ENCODE measurements at regions not wholly inside any gene's neighbourhood (a gene's known extent, or its start where the extent isn't known, plus 50 kb on each side); places are given as distances from the start of the nearest gene placed in this dataset.

DNA sequence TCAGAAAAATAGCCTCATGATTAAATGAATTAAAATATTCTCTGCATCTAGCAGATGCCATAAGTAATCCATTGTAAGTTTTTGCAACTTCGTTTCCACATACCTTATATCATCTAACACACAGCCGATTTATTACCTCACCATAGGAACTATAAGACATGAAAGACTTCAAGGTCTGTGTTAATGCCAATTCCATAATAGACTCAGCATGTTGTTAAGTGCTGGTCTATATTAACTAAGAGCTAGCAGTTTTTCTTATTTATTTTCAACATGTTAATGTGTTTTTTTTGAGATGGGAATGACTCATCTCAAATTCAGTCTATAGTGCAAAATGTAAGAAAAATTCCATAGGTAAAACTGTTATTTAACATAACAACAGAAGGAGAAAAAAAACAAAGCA is 243.9 kb upstream of the GULP1 start:
- DNase-seq (ENCODE audit: low read depth, low spot score), result no peak

DNA sequence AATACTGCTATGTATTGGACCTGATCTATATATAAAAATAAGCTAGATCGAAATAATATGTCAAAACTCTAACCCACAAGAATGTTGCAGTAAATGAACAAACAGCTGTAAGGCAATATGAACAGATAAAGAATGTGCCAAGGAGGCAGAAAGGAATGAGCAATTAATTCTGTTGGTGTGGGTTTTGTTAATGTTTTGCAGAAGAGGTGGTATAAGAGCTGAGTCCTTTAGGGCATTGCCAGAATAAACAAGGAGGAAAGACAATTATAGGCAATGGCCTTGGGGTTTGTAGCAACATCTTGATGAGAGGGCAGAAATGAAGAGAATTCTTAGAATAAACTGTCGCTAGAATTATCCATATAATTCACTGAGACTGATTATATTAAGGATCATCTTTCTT is 240.9 kb upstream of the GULP1 start:
- DNase-seq (ENCODE audit: low read depth, low spot score), result no peak

- no peak for DNase-seq (ENCODE audit: low read depth, low spot score)
These were observed 240.0 kb upstream of the GULP1 start for GRCh38 chr2:188051706-188052105.

GRCh38 chr2:188065386-188065785 is 226.3 kb upstream of the GULP1 start:
- no peak for DNase-seq (ENCODE audit: low read depth, low spot score)

DNA sequence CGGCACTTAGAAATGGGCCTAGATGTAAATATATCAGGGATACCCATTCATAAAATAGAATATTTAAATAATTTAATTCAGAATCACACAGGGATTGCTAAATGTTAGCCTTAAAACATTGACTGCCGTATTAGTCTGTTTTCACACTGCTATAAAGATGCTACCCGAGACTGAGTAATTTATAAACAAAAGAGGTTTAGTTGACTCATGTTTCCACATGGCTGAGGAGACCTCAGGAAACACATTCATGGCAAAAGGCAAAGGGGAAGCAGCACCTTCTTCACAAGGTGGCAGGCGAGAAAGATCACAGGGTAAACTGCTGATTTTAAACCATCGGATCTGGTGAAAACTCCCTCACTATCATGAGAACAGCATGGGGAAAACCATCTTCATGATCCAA is 223.6 kb upstream of the GULP1 start:
- no peak for DNase-seq (ENCODE audit: low read depth, low spot score)

DNA sequence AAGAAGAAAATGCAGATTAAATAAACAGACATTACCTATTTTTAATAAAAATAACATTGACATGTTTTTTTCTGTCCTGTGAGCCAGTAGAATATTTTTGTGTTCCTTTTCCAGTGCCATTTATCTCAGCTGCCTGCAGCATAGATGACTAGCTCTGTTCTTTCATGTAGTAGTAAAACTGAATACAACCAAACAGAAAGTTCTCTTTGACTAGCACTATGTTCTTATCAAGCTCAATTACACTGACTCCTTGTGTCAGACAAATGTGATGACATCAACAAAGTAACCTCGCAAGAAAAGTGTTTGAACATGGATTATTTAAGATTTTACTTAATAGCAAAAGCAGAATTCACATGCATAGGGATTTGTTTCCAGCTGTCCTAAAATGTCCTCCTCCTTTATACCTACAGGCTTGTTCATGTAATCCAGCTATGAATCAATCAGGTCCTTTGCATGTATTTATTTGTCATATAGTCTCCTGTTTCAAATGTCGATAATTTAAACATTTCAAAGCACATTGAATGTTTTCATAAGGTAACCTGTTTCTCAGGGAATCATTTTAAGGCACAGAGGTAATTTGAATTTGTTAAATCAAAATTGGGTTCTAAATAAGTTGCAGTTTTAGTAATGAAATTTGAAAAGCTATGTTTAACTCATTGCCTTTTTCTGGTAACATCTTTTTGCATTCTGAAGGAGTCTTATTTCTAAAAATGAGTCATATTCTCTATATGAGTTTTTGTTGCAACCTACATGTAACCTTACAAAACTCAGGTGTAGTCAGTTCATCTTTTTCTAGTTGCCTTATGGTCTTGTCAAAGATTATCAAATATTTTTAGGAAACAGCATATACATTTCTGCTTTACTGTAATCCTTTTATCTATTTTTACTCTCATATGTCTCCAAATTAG is 215.3 kb upstream of the GULP1 start:
- DNase-seq (ENCODE audit: low read depth, low spot score), result no peak

DNA sequence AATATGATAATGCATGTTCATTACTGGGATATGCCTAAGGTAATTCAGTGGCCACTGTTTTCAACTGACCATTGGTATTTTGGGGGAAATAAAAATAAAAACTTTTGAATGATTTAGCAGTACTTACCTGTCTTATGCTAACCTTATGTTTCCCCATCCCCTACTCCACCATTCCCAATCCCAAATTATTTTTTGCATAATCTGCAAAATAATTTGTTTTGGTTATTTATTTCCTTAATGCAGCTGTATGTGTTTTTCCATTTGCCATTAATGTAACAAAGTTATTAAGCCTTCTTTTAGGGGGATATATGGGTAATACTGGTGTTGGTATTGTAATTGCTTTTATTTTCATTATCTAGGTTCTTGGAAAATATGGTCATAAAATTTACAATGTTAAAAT is 213.9 kb upstream of the GULP1 start:
- DNase-seq (ENCODE audit: low read depth, low spot score), result no peak

DNA sequence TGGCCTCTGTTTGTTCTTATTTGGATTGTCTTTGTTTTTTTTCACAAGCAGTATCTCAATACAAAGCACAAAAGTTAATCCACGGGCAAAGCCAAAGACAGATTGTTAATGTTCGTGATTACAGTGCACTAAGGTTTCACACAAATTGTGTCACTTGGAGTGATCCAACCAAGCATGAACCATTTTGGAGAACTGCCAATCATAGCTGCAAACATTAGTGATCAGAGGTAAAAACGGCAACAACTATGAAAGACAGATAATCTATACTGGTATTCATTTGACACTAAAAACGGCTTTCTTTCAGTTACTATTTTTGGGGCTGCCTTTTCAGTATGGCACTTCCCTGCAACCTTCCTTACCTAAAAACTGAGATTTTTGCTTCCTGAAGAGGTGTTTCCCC is 213.1 kb upstream of the GULP1 start:
- no peak for DNase-seq (ENCODE audit: low read depth, low spot score)

DNA sequence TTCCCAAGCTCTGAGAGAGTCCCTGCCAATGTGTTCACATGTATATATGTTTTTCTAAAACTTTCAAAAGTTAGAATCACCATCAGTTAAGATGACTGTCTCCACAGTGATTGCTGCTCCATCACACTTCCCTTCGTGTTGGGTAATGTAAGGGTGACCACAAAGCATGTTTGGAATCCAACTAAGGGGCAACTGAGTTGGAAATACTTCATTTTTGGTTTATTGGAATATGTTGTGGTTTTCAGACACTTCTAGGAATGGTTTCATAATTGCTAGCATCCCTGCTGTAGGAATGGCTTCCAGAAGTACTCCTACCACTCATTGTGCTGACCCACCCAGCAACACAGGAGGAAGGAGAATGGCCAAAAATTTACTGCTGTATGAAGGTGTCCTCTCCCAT is 212.5 kb upstream of the GULP1 start:
- no peak for DNase-seq (ENCODE audit: low read depth, low spot score)

DNA sequence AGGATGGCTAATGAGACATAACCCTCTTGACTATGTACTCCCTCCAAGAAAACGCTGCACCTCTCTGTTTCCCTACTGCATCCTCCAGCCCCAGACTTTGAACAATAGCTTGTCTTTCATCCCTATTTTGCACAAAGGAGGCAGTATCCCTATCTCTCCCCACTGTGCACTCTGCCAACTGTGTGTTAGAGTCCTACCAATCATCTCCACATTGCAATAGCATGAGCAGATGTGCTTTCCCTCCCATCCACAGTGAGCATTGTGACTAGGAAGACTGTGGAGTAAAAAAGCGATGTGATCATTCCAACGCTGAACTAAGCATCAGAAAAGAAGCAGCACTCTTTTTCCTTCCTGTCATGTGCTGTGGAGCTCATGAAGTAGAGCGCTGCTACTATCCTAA is 206.3 kb upstream of the GULP1 start:
- no peak for DNase-seq (ENCODE audit: low read depth, low spot score)

DNA sequence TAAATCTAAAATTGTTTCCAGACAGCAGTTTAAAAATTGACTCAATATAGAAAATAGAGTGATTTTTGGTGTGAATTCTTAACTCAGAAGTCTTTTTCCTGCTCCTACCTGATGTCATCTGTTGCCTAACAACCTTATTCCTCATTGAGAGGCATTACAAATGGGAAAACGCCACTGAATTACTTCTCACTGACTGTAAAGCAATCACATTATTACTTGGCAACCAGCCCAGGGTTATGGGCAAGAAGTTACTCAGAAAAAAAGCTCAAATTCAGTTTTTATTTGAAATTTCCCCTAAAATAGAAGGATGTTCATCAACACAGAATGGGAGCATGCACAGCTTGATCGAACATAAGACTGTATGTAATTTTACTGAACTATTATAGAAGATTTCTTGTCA is 201.8 kb upstream of the GULP1 start:
- no peak for DNase-seq (ENCODE audit: low read depth, low spot score)

DNA sequence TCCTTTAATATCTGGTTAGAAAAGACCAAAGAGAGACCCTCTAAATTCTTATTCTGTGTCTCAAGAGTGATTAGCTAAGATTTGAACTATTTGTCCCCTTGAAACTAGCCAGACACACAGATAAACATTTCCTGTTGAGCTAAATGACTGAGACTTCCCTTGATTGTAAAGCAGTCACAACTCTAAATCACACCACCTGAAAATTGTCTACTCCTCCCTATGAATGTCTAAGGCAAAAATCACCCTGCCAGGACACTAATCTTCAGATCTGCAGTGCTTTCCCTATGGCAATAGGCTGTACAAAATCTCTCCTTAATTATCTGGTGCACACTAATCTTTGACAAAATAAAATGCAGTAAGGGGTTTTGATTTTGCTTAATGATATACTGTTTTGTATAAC is 200.5 kb upstream of the GULP1 start:
- DNase-seq (ENCODE audit: low read depth, low spot score), result no peak

GRCh38 chr2:188092734-188093133 is 198.9 kb upstream of the GULP1 start:
- no peak for DNase-seq (ENCODE audit: low read depth, low spot score)

DNA sequence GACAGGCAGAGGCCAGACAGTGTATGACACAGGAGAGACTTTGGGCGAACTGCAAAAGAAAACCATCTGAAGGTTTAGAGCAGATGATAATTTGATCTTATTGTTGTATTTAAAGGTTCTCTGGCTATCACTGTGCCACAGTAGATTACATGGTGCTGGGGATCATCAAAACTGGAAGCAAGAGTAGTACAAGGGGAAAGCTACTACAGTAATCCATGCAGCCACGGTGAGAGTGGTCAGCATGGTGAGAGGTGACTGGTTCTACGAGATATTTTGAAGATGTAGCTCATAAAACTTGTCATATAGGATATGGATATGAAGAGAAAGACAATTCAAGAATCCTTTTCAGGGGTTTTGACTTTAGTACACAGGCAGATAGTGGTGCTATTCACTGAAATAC is 194.8 kb upstream of the GULP1 start:
- no peak for DNase-seq (ENCODE audit: low read depth, low spot score)

GRCh38 chr2:188102881-188103280 is 188.8 kb upstream of the GULP1 start:
- DNase-seq (ENCODE audit: low read depth, low spot score), result no peak

- DNase-seq (ENCODE audit: low read depth, low spot score), result no peak
These were observed 177.7 kb upstream of the GULP1 start for GRCh38 chr2:188114014-188114413.

DNA sequence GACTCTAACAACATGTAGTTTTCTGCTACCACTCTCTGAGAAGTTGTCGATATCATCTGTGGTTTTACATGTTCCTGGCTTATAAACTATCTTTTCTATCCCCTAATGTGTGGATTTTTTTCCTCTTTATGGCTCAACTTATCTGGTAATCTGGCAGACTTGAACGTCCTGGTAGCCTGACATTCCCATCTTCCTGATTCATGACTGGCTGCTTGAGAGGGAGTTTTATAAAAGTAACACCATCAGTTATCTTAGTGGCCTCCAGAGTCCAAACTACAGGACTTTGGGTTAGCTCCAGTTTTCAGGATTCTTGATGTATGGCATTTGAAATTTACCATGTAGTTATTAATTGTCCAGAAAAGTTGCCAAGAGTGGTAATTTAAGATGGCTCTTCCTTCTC is 174.0 kb upstream of the GULP1 start:
- no peak for DNase-seq (ENCODE audit: low read depth, low spot score)

DNA sequence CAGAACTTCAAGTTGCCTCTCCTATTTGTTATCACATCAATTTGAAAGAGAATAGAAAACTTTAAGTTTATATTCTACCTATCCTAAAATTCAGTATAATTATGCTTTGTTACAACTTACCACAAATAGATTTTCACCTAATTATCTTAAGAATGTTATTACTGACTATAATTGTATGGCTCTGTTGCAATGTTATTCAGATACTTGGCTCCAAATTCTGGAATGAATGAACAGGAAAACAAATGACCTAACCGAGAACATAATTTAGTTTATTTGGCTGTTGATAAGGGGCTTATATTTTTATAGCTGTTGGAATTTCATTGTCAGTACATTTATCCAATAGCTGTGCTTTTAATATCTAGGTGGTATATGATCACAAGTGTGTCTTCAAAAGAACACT is 173.2 kb upstream of the GULP1 start:
- no peak for DNase-seq (ENCODE audit: low read depth, low spot score)

DNA sequence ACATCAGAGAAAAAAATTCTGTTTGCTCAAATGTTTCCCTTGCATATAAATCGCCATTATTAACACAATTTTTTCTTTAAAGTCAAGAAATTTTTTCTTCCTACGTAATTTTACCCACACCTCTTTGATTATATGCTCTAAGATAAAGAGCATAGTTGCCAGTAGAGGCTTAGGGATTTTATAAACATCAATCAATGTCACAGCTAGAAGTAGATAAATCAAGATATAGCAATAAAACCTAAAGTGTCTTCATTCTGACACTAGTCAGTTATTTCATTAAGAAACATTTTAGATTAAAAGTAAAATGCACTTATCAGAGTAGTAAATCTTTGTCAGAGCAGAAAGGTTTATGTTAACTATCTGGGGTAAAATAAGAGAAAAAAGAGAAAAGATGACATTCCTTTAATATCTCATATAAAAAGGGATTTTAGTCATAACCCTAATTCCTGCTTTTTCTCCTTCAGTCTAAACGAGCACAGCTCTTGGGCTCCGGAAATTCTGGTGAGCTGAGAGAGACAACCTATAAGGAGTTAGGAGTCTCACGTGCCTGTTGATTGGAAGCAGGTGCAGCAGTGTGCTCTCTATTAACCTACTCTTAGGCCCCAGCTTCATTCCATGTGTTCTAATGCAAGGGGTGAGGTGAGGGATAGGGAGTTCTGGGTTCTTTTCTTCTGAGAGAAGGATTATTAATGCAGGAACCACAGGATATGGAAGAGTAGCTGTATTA is 172.4 kb upstream of the GULP1 start:
- no peak for DNase-seq (ENCODE audit: low read depth, low spot score)

- DNase-seq (ENCODE audit: low read depth, low spot score), result no peak
These were observed 168.7 kb upstream of the GULP1 start for GRCh38 chr2:188122985-188123384.

GRCh38 chr2:188129677-188130076 is 162.0 kb upstream of the GULP1 start:
- no peak for DNase-seq (ENCODE audit: low read depth, low spot score)

GRCh38 chr2:188130317-188130716 is 161.4 kb upstream of the GULP1 start:
- DNase-seq (ENCODE audit: low read depth, low spot score), result no peak

DNA sequence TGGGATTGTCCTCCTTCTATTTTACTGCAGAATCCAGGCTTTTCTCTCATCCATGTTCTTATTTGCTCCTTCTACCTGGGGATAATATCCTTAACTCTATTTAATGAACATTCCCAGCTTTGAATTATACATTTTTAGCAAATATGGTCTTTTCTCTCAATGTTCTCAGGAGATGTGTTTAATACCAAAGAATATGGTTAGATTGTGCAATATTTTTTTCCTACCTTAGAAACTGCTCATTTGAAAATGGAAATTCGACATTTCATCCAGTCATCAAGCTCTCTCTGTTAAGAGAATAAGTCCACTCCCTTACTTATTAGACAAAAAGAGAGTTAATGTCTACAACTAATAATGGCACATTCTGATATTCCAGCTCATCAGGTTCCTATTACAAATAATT is 160.4 kb upstream of the GULP1 start:
- DNase-seq (ENCODE audit: low read depth, low spot score), result no peak
